Parathyroid adenoma (tissue), 2 donors: ENCODE measurements at regions not wholly inside any gene's neighbourhood (a gene's known extent, or its start where the extent isn't known, plus 50 kb on each side); places are given as distances from the start of the nearest gene placed in this dataset.

Experiments
- H2AFZ ChIP-seq: fragments of 300-600 bp; sonication (generic); one replicate; pipeline ENCODE4 v1.7.0; 2017; ENCODE audit warnings: antibody characterized with exemption, mild to moderate bottlenecking
- H3K27ac ChIP-seq: fragments of 300-600 bp; sonication (generic); one replicate; pipeline ENCODE4 v1.7.0; 2017
- H3K27me3 ChIP-seq: fragments of 300-600 bp; sonication (generic); one replicate; pipeline ENCODE4 v1.7.0; 2017; ENCODE audit warnings: low read length; ENCODE audit not compliant: control insufficient read depth, insufficient read depth
- H3K36me3 ChIP-seq: fragments of 300-600 bp; sonication (generic); one replicate; pipeline ENCODE4 v1.7.0; 2017; ENCODE audit warnings: low read length; ENCODE audit not compliant: control insufficient read depth, insufficient read depth
- H3K4me1 ChIP-seq: fragments of 300-600 bp; sonication (generic); one replicate; pipeline ENCODE4 v1.7.0; 2017; ENCODE audit warnings: control low read depth
- H3K4me2 ChIP-seq: fragments of 300-600 bp; sonication (generic); one replicate; pipeline ENCODE4 v1.7.0; 2017; ENCODE audit warnings: low read length
- H3K4me3 ChIP-seq: fragments of 300-600 bp; sonication (generic); one replicate; pipeline ENCODE4 v1.7.0; 2017; ENCODE audit warnings: low read depth, low read length
- H3K79me2 ChIP-seq: fragments of 300-600 bp; sonication (generic); one replicate; pipeline ENCODE4 v1.7.0; 2017; ENCODE audit warnings: control low read depth
- H3K9ac ChIP-seq: fragments of 300-600 bp; sonication (generic); one replicate; pipeline ENCODE4 v1.7.0; 2017; ENCODE audit warnings: mild to moderate bottlenecking
- H3K9me3 ChIP-seq: fragments of 300-600 bp; sonication (generic); one replicate; pipeline ENCODE4 v1.7.0; 2017; ENCODE audit warnings: low read length; ENCODE audit not compliant: control insufficient read depth
- TF ChIP-seq, protein P1 (sequence below): fragments of 300-600 bp; sonication (generic); IDR thresholded peaks from one replicate; pipeline ENCODE4 v1.7.0; 2017; ENCODE audit warnings: antibody characterized with exemption, mild to moderate bottlenecking
- donor health status: primary hyperparathyroidism.

DNA sequence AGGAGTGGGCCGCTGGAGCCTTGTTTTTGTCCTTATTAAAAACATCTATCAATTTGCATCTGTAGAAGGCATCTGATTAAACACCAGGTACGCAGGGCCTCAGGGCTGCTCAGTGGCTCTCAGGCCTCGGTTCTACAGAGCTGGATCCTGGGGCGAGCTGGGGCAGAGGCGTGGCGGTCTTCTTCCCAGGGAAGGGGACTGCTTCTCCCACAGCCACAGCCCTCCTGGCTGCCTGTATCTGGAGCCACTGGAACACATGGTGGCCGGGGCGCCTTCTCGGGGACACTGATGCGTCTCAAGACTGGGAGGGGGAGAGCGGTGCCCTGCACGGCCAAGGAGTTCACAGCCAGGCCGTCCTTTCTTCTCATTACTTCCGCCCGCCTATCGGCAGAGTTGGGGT, 1178.2 kb downstream of the BRD1 start:
- TF ChIP-seq, protein P1, sequence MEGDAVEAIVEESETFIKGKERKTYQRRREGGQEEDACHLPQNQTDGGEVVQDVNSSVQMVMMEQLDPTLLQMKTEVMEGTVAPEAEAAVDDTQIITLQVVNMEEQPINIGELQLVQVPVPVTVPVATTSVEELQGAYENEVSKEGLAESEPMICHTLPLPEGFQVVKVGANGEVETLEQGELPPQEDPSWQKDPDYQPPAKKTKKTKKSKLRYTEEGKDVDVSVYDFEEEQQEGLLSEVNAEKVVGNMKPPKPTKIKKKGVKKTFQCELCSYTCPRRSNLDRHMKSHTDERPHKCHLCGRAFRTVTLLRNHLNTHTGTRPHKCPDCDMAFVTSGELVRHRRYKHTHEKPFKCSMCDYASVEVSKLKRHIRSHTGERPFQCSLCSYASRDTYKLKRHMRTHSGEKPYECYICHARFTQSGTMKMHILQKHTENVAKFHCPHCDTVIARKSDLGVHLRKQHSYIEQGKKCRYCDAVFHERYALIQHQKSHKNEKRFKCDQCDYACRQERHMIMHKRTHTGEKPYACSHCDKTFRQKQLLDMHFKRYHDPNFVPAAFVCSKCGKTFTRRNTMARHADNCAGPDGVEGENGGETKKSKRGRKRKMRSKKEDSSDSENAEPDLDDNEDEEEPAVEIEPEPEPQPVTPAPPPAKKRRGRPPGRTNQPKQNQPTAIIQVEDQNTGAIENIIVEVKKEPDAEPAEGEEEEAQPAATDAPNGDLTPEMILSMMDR, result no peak
- H3K36me3 ChIP-seq, result no peaks in the 10 kb centered on the region
- no peak overlapping the region for H2AFZ ChIP-seq
- no peak overlapping the region for H3K9ac ChIP-seq
- H3K9me3 ChIP-seq, result no peaks in the 10 kb centered on the region
- no peaks in the 10 kb centered on the region for H3K27me3 ChIP-seq
- H3K4me2 ChIP-seq, result no peak overlapping the region
- no peaks in the 10 kb centered on the region for H3K4me1 ChIP-seq
- H3K4me3 ChIP-seq, result no peak overlapping the region
- no peak overlapping the region for H3K27ac ChIP-seq
- no peaks in the 10 kb centered on the region for H3K79me2 ChIP-seq

DNA sequence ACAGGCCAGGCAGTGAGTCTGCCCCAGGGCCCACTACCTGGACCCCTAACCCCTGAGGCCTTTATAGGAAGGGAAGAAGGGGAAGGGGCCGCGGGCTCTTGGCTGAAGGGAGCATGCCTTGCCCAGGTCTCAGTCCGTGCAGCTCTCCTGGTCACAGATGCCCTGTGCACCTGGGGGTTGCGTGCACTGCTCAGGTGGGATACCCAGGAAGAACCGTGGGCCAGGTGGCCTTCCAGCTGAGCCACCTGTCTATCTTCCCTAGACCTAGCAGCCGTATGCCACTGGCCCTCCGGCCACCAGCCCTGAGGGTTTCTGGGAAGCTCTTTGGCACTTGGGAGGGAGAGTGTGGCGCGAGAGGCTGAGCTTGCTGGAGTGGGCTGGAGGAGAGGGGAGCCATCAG, 1178.6 kb downstream of the BRD1 start:
- H3K4me3 ChIP-seq, result no peak overlapping the region
- no peaks in the 10 kb centered on the region for H3K27me3 ChIP-seq
- TF ChIP-seq, protein P1, result no peak
- no peak overlapping the region for H2AFZ ChIP-seq
- no peaks in the 10 kb centered on the region for H3K4me1 ChIP-seq
- no peaks in the 10 kb centered on the region for H3K9me3 ChIP-seq
- no peak overlapping the region for H3K27ac ChIP-seq
- H3K79me2 ChIP-seq, result no peaks in the 10 kb centered on the region
- no peaks in the 10 kb centered on the region for H3K36me3 ChIP-seq
- no peak overlapping the region for H3K4me2 ChIP-seq
- no peak overlapping the region for H3K9ac ChIP-seq

DNA sequence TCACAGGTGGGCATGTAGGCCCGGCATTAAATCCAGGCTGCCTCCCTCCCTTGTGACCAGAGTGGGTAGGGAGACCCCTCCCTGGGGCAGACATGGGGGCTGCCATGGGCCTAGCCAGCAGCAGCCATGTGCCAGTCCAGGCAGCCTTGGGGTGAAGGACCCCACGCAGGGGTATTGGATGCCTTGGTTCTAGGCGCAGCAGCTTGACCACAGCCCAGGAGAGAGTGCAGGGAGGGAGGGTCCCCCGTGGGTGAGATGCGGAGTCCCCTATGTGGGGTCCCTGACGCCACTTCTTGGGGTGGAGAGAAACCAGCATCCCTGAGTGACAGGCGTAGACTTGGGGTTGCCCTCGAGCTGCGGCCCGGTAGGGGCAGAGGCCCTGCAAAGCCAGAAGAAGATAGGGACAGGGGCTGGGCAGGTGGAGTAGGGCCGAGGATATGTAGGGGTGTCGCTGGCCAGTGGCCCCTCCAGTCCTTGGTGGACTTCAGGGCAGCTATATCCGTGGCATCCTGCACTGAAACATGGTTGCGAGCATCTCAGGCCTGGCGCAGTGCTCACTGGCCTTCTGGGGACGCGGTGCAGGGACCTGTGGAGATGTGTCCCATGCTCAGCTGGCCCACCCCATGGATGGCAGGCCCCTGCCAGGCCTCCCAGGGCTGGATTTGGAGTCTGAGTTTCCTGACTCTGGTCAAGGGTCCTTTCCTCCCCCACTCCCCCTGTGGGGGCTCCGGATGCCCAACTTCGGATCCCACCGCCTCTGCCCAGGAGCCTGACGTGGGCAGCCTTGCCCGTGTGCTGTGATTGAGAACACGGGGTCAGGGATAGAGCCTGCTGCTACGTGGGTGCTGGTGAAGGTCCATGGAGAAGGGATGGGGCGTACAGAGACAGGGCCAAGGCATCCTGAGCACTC, 1179.8 kb downstream of the BRD1 start:
- H3K9me3 ChIP-seq, result no peaks in the 10 kb centered on the region
- no peaks in the 10 kb centered on the region for H3K79me2 ChIP-seq
- TF ChIP-seq, protein P1, result no peak
- H3K4me3 ChIP-seq, result no peak overlapping the region
- no peak overlapping the region for H3K4me2 ChIP-seq
- no peaks in the 10 kb centered on the region for H3K27me3 ChIP-seq
- no peaks in the 10 kb centered on the region for H3K36me3 ChIP-seq
- H3K27ac ChIP-seq, result no peak overlapping the region
- no peak overlapping the region for H2AFZ ChIP-seq
- no peak overlapping the region for H3K9ac ChIP-seq
- no peaks in the 10 kb centered on the region for H3K4me1 ChIP-seq

DNA sequence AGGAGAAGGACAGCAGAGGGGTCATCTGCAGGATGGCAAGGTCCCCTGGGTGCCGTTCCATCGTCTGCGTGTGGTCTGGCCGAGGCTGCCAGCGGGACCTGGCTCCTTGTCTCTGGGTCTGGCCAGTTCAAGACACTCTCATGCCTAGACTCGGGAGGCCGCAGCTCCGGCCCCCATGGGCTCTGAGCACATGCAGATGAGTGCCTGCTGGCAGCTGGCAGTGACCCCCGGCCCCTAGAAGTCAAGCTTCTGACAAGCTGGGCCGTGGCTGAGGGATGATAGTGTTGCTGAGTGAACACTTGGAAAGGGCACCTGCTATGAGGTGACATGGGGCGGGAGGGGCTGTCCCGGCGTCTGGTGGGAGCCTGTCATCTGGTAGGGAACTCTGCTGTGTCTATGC, 1180.6 kb downstream of the BRD1 start:
- H3K36me3 ChIP-seq, result no peaks in the 10 kb centered on the region
- no peak overlapping the region for H3K27ac ChIP-seq
- no peaks in the 10 kb centered on the region for H3K79me2 ChIP-seq
- H3K9me3 ChIP-seq, result no peaks in the 10 kb centered on the region
- TF ChIP-seq, protein P1, result no peak
- H3K9ac ChIP-seq, result no peak overlapping the region
- no peak overlapping the region for H2AFZ ChIP-seq
- no peaks in the 10 kb centered on the region for H3K27me3 ChIP-seq
- H3K4me3 ChIP-seq, result no peak overlapping the region
- no peak overlapping the region for H3K4me2 ChIP-seq
- no peaks in the 10 kb centered on the region for H3K4me1 ChIP-seq
